Fibroblast of mammary gland (primary cell): ENCODE measurements at regions not wholly inside any gene's neighbourhood (a gene's known extent, or its start where the extent isn't known, plus 50 kb on each side); places are given as distances from the start of the nearest gene placed in this dataset.
"Not testable (repeated sequence)": the region's sequence is repeated elsewhere in the genome, so short reads cannot be mapped to it uniquely, and the experiment has no call there.

ENCODE experiments used
- DNase-seq: peaks from one replicate; pipeline ENCODE4 v3.0.0-alpha.2; 2010; ENCODE audit warnings: low read depth
- H3K4me3 ChIP-seq: 2 replicates; pipeline ENCODE4 v1.5.1; 2011; ENCODE audit warnings: low read depth, mild to moderate bottlenecking, low read length, moderate library complexity; ENCODE audit not compliant: control insufficient read depth
- TF ChIP-seq, protein P1 (sequence below): conservative IDR thresholded peaks from 2 replicates; pipeline ENCODE4 v1.5.1; 2011; ENCODE audit warnings: low read depth, low read length, inconsistent platforms; ENCODE audit not compliant: control insufficient read depth, insufficient read depth

DNA sequence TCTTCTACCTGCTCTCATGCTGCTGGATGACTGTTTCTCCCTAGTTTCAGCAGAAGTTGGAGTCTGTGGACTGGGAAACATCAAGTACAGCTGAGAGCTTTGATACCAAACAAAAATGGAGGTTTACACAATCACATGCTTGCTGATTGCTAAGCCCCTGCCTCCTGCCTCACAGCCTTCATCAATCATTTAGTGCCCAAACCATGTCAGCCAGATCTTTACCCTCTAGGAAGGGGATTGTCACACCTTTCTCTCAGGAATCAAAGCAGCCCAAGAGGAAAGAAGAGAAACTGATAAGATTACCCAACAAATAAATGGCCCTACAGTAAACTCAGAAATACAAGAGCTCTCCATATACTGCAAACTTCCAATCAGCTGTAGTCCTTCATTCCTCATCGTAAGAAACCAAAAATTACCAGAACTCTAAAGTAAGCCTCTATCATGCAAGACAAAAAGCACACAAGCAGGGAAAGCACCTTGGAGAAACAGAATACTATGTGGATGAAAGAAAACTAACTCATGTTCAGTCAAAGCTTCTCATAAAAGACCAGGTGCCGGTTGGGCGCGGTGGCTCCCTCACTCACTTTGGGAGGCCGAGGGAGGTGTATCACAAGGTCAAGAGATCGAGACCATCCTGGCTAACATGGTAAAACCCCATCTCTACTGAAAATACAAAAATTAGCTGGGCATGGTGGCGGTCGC, 63.6 kb upstream of the RESF1 start:
- TF ChIP-seq, protein P1, sequence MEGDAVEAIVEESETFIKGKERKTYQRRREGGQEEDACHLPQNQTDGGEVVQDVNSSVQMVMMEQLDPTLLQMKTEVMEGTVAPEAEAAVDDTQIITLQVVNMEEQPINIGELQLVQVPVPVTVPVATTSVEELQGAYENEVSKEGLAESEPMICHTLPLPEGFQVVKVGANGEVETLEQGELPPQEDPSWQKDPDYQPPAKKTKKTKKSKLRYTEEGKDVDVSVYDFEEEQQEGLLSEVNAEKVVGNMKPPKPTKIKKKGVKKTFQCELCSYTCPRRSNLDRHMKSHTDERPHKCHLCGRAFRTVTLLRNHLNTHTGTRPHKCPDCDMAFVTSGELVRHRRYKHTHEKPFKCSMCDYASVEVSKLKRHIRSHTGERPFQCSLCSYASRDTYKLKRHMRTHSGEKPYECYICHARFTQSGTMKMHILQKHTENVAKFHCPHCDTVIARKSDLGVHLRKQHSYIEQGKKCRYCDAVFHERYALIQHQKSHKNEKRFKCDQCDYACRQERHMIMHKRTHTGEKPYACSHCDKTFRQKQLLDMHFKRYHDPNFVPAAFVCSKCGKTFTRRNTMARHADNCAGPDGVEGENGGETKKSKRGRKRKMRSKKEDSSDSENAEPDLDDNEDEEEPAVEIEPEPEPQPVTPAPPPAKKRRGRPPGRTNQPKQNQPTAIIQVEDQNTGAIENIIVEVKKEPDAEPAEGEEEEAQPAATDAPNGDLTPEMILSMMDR = no peak
- no peak overlapping the region for H3K4me3 ChIP-seq
- no peak for DNase-seq

DNA sequence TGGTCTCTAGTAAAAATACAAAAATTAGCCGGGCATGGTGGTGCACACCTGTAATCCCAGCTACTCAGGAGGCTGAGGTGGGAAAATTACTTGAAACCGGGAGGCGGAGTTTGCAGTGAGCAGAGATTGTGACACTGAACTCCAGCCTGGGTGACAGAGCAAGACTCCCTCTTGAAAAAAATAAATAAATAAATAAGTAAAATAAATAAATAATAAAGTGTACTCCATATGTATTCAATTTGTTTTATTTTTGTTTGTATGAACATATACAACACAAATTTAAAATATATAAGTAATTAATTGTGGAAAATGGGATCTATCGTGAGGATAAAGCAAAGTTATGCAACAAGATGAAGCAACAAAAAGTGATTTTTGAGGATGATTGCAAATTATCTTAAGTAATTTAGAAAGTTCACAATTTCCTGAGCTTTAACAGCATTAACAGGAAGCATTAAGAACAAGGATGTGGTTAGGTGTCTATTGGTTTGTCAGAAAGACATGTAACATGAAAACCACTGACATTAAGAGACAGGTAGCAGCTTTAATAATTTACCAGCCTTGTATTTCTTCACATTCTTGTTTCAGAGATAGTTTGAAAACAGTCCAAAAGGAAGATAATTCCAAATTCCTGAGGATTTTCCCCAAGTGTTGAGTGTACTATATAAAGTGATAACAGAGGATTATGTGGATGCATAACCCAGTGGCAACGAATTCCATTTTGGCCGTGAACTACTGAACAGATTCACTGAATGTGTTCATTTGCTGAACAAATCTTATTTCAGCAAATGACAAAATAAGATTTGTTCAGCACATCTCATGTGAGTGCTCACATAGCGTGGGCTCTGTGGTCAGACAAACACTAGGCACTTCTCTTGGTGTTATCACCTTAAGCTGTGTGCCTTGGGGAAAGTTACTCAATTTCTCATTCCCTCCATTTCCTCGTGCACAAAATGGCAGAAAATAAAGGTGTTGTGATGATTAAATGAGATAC, 68.6 kb upstream of the RESF1 start:
- DNase-seq = no peak
- TF ChIP-seq, protein P1 = no peak
- no peak overlapping the region for H3K4me3 ChIP-seq

DNA sequence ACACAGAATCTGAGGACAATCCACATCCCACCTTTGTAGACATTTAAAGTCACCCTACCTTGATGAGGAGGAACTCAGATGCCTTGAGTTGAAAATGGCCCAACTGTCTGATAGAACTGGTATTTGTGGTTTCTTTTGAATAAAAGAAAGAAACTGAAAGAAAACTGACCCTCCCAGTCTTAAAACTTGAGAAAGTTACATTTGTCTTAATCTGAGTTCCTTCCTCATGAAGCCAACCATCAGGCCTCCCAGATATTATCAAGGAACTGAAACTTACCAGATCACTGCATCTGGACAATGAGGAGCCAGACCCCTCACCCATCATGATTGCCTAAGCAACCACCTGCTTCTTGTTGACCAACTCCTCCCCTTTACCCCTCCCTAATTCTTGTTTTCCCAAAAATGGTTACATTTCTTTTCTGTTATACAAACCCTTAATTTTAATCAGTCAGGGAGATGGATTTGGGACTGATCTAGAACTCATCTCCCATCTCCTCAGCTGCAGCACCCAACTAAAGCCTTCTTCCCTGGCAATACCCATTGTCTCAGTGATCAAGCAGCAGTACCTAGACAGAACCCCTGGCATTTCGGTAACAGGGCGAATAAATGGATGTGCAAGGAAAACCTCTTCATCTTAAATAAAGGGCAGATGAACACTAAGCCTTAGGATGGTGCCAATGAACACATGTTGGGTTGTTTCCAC, 72.0 kb upstream of the RESF1 start:
- H3K4me3 ChIP-seq = no peak overlapping the region
- no peak for DNase-seq
- TF ChIP-seq, protein P1 = no peak

DNA sequence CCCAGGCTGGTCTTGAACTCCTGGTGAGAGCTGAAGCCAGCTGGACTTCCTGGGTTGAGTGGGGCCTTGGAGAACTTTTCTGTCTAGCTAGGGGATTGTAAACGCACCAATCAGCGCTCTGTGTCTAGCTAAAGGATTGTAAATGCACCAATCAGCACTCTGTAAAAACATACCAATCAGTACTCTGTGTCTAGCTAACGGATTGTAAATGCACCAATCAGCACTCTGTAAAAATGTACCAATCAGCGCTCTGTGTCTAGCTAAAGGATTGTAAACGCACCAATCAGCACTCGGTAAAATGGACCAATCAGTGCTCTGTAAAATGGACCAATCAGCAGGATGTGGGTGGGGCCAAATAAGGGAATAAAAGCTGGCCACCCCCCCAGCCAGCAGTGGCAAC, 76.5 kb upstream of the RESF1 start:
- not testable (repeated sequence) for DNase-seq, H3K4me3 ChIP-seq

DNA sequence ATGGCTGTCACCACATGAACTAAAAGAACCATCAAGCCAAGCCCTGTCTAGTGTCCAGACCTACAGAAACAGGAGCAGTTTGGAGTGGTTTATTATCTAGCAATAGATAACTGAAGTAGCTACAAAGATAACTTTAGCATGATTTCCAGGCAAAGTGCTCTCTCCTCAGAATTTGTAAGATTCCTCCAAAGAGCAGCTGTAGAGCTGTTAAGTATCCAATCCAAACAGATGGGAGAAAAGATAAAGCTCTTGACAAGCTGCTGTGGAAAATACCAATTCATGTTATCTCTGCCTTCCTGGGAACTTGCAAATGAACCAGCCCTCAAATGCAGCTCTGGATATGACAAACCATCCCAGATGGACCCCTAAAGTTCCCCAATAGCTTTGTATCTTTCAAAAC, 78.9 kb upstream of the RESF1 start:
- TF ChIP-seq, protein P1 = no peak
- H3K4me3 ChIP-seq = no peak overlapping the region
- DNase-seq = no peak

DNA sequence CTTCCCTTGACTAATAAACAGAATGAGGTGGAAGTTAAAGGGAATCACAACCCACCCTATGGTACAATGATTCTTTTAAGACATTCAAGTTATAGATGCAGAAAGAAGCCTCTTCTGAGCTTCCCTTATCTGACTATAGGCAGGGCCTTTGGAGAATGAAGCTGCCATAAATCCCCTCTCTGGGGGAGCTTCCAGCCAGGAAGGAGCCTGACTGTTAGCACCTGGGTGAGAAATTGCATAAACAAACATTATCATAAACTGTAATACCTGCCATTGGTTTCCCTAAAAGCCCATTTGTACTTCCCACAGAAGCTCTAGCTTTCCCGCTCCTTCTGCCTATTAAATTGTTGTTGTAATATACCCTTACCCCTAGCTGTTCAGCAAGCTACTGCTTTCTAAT, 81.3 kb upstream of the RESF1 start:
- DNase-seq = no peak

More for the DNA sequence above, 81.3 kb upstream of the RESF1 start:
- TF ChIP-seq, protein P1 = no peak
- H3K4me3 ChIP-seq = no peak overlapping the region
